ENCODE measurements at regions not wholly inside any gene's neighbourhood (a gene's known extent, or its start where the extent isn't known, plus 50 kb on each side); places are given as distances from the start of the nearest gene placed in this dataset.

- TF ChIP-seq GATA3 (IDR thresholded peaks at IDR 0.05; ENCODE audit: low read depth, low read length) = no peak
- no peak for TF ChIP-seq GATA2 (IDR thresholded peaks at IDR 0.05; ENCODE audit: low read depth, low read length)
Observed at GRCh38 chr12:41935911-41936310, 208.8 kb downstream of the GXYLT1 start.
